ENCODE measurements at regions not wholly inside any gene's neighbourhood (a gene's known extent, or its start where the extent isn't known, plus 50 kb on each side); places are given as distances from the start of the nearest gene placed in this dataset.

DNA sequence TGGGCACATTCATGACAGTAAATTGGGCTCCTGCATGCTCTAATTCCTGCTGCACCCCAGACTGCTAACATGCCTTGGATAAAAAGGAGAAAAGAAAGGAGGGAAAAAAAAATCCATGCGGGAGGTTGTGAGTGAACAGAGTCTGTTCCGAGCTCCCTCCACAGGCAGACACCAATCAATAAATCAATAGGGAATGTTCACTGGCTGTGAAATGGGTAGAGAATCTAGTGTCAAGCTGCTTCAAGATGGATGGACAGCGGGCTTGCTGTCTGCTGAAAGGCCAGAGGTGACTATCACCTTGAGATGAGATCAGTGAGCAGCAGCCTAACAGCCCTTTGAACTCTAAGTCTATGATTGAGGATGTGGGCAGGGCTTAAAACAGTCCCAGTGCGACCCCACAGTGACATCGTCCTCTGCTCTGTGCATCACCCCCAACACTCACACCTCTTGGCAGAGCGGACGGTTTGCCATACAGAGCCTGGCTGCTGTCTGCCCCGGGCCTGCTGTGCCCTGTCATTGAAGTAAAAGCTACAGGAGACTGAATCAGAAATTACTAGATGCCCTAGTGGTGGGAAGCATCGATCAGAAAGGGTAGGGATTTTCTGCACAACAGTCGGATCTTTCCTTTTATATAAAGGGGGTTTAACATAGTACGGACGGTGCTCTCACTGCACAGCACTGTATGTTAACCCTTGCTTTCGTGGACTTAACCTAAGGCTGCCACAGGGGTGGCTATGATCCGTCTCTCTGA is 247.9 kb upstream of the ONECUT1 start:
- TF ChIP-seq, protein P1, sequence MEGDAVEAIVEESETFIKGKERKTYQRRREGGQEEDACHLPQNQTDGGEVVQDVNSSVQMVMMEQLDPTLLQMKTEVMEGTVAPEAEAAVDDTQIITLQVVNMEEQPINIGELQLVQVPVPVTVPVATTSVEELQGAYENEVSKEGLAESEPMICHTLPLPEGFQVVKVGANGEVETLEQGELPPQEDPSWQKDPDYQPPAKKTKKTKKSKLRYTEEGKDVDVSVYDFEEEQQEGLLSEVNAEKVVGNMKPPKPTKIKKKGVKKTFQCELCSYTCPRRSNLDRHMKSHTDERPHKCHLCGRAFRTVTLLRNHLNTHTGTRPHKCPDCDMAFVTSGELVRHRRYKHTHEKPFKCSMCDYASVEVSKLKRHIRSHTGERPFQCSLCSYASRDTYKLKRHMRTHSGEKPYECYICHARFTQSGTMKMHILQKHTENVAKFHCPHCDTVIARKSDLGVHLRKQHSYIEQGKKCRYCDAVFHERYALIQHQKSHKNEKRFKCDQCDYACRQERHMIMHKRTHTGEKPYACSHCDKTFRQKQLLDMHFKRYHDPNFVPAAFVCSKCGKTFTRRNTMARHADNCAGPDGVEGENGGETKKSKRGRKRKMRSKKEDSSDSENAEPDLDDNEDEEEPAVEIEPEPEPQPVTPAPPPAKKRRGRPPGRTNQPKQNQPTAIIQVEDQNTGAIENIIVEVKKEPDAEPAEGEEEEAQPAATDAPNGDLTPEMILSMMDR (IDR thresholded peaks at IDR 0.05), result no peak

GRCh38 chr15:53036641-53037040 is 246.5 kb upstream of the ONECUT1 start:
- Histone ChIP-seq H3K36me3 (no peaks in the 10 kb centered on the region), H3K4me1 (ENCODE audit: control insufficient read depth in 1 of 2, low read depth in 2 of 2) (no peaks in the 10 kb centered on the region), H3K27ac (no peak overlapping the region), H3K9me3 (no peaks in the 10 kb centered on the region), H3K4me3 (no peak overlapping the region), H3K27me3 (replicated peaks; ENCODE audit: insufficient read depth) (no peaks in the 10 kb centered on the region)
- TF ChIP-seq, protein P1 (IDR thresholded peaks at IDR 0.05), result no peak
- DNase-seq (ENCODE audit: low spot score), result no peak
- no peak for ATAC-seq (ENCODE audit: insufficient number of reproducible peaks, low FRiP score, low read depth)

More for the DNA sequence above, 247.9 kb upstream of the ONECUT1 start:
- Histone ChIP-seq H3K4me3 (no peak overlapping the region), H3K27me3 (replicated peaks; ENCODE audit: insufficient read depth) (no peaks in the 10 kb centered on the region), H3K27ac (no peak overlapping the region), H3K36me3 (no peaks in the 10 kb centered on the region), H3K9me3 (no peaks in the 10 kb centered on the region), H3K4me1 (ENCODE audit: control insufficient read depth in 1 of 2, low read depth in 2 of 2) (no peaks in the 10 kb centered on the region)
- no peak for ATAC-seq (ENCODE audit: insufficient number of reproducible peaks, low FRiP score, low read depth)
- no peak for DNase-seq (ENCODE audit: low spot score)

DNA sequence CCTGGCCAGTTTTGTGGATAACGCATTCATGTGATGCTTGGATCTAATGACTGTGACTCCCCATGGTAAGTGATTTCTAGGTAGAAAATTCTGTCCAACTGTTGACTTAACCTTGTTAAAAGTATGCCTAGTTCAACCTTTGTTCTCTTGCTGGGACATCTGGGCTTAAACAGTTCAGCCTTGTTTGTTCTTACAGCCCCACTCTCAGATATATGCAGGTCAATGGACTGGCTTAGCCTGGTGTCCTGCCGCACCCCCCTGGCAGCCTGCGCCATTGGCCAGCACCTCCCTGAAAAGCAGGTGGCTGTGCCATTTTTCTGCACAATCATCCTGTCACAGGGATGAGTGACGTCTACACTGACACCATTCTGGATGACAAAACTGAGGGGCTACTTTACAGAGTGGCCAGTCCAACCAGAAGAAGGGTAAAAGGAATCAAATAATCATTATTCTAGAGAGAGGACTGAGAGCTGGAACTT is 244.7 kb upstream of the ONECUT1 start:
- no peak for DNase-seq (ENCODE audit: low spot score)
- Histone ChIP-seq H3K9me3 (no peaks in the 10 kb centered on the region), H3K4me3 (no peak overlapping the region), H3K27ac (no peak overlapping the region), H3K27me3 (replicated peaks; ENCODE audit: insufficient read depth) (no peaks in the 10 kb centered on the region), H3K4me1 (ENCODE audit: control insufficient read depth in 1 of 2, low read depth in 2 of 2) (no peaks in the 10 kb centered on the region), H3K36me3 (no peaks in the 10 kb centered on the region)
- no peak for ATAC-seq (ENCODE audit: insufficient number of reproducible peaks, low FRiP score, low read depth)
- TF ChIP-seq, protein P1 (IDR thresholded peaks at IDR 0.05), result no peak

DNA sequence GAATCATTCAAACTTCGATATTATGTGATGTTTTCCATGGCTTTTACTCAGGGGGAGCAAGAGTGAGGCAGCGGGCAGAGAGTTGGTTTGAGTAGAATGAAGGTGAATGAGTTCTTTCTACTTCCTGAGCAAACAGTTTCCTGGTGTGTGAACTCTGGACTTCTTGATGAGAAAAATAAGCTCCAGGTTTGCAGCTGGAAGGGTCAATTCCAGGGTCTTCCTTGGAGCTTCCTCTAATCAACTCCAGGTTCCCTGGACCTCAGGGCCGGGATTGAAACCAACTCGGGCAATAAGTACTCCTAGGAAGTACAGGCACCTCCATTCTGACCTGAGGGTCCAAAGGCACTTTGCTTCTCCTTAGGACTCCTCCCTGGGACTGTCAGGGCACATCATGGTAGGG is 243.6 kb upstream of the ONECUT1 start:
- Histone ChIP-seq H3K36me3 (no peaks in the 10 kb centered on the region), H3K9me3 (no peaks in the 10 kb centered on the region), H3K27me3 (replicated peaks; ENCODE audit: insufficient read depth) (no peaks in the 10 kb centered on the region), H3K27ac (no peak overlapping the region), H3K4me3 (no peak overlapping the region), H3K4me1 (ENCODE audit: control insufficient read depth in 1 of 2, low read depth in 2 of 2) (no peaks in the 10 kb centered on the region)
- TF ChIP-seq, protein P1 (IDR thresholded peaks at IDR 0.05), result no peak
- no peak for DNase-seq (ENCODE audit: low spot score)
- no peak for ATAC-seq (ENCODE audit: insufficient number of reproducible peaks, low FRiP score, low read depth)

DNA sequence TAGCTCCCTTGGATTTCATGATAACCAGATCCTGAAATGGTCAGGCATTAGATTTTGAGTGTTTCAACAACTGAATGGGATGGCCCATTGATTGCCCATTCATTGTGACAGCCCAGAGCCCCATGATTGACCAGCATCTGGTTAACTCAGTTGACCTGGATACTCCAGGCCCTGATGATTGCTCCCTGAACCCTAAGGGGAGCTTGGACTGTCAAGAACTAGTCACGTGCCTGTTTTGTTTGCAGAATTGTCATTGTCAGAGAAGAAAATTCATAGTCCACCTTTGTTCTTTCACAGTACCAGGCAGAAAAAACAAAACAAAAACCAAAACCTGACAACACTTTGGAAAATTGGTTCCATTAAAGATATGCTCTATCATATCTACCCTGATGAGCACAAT is 241.3 kb upstream of the ONECUT1 start:
- Histone ChIP-seq H3K4me1 (ENCODE audit: control insufficient read depth in 1 of 2, low read depth in 2 of 2) (no peaks in the 10 kb centered on the region), H3K27ac (no peak overlapping the region), H3K4me3 (no peak overlapping the region), H3K36me3 (no peaks in the 10 kb centered on the region), H3K27me3 (replicated peaks; ENCODE audit: insufficient read depth) (no peaks in the 10 kb centered on the region), H3K9me3 (no peaks in the 10 kb centered on the region)
- ATAC-seq (ENCODE audit: insufficient number of reproducible peaks, low FRiP score, low read depth) (no peak), DNase-seq (ENCODE audit: low spot score) (no peak)
- TF ChIP-seq, protein P1 (IDR thresholded peaks at IDR 0.05), result no peak

All from thoracic aorta (tissue), 2 donors.